Thyroid gland (tissue), 4 donors: ENCODE measurements at regions not wholly inside any gene's neighbourhood (a gene's known extent, or its start where the extent isn't known, plus 50 kb on each side); places are given as distances from the start of the nearest gene placed in this dataset.

ENCODE experiments used
- DNase-seq, 2 donors: peaks; one replicate each; pipeline ENCODE4 v3.0.0-alpha.2; 2019
- H3K27ac ChIP-seq, 3 donors: fragments of 200-600 bp; sonication (generic); 1 replicate in 2 of 3; 2 replicates in 1 of 3; pipeline ENCODE4 v1.5.1; 2016 to 2019; ENCODE audit warnings: mild to moderate bottlenecking in 1 of 3, moderate library complexity in 1 of 3
- H3K27me3 ChIP-seq: fragments of 200-600 bp; sonication (generic); one replicate; pipeline ENCODE4 v1.5.1; 2019
- H3K36me3 ChIP-seq, 2 donors: fragments of 200-600 bp; sonication (generic); one replicate each; pipeline ENCODE4 v1.5.1; 2016 to 2019
- H3K4me1 ChIP-seq, 2 donors: fragments of 200-600 bp; sonication (generic); one replicate each; pipeline ENCODE4 v1.5.1; 2017 to 2019
- H3K4me3 ChIP-seq, 3 donors: fragments of 200-600 bp; sonication (generic); replicated peaks in 1 of 3; 1 replicate in 2 of 3; 2 replicates in 1 of 3; pipeline ENCODE4 v1.5.1; 2016; ENCODE audit warnings: mild to moderate bottlenecking in 1 of 3
- H3K9me3 ChIP-seq: fragments of 200-600 bp; sonication (generic); one replicate; pipeline ENCODE4 v1.5.1; 2017
- CTCF ChIP-seq, 6 experiments: fragments of 200-600 bp in 3 of 6; fragments of 450-650 bp in 3 of 6; sonication (generic) in 3 of 6; IDR thresholded peaks; one replicate each; pipeline ENCODE4 v1.5.1; 2016 to 2019; ENCODE audit warnings: antibody characterized with exemption in 6 of 6, mild to moderate bottlenecking in 2 of 6, inconsistent platforms in 1 of 6, moderate library complexity in 1 of 6
- POLR2A ChIP-seq, 2 donors: fragments of 450-650 bp; IDR thresholded peaks; one replicate each; pipeline ENCODE4 v1.6.1; 2017; ENCODE audit warnings: antibody characterized with exemption in 2 of 2, mild to moderate bottlenecking in 2 of 2, moderate library complexity in 1 of 2
- WGBS, 2 donors: methylation state at CpG; one replicate each; pipeline ENCODE4 v1.1.5; 2017; 5-methylcytosine and 5-hydroxymethylcytosine counted together
- intact Hi-C: fragments of 100-400 bp; cut with DNase I; formaldehyde crosslinking; loops from one replicate; pipeline ENCODE4 v1.15.1; 2023

- TF ChIP-seq CTCF (IDR thresholded peaks at IDR 0.05) (no peak), POLR2A (IDR thresholded peaks at IDR 0.05) (no peak)
- WGBS, 2 donors = 69 to 78% methylated on average over 10 of the region's 10 CpGs
- Histone ChIP-seq H3K9me3 (no peaks in the 10 kb centered on the region), H3K36me3 (no peaks in the 10 kb centered on the region), H3K4me3 (no peak overlapping the region), H3K27ac (no peak overlapping the region), H3K4me1 (peaks cover 0 to under 1% of the 10 kb centered on the region in 2 donors), H3K27me3 (peaks cover 3% of the 10 kb centered on the region)
- intact Hi-C loops = no loop called here
- no peak for DNase-seq
Observed at GRCh38 chr14:101082436-101083384, 179.2 kb upstream of the RTL1 start.

- WGBS, 2 donors = 76 to 80% methylated on average over 13 to 18 of the region's 18 CpGs
- intact Hi-C loops = no loop called here
- DNase-seq = no peak
Observed at GRCh38 chr14:101083564-101084435, 180.3 kb upstream of the RTL1 start.

GRCh38 chr14:101084436-101084826, 180.9 kb upstream of the RTL1 start:
- 92 to 93% methylated on average over 6 of the region's 6 CpGs for WGBS, 2 donors
- Histone ChIP-seq H3K27ac (no peak overlapping the region), H3K27me3 (no peaks in the 10 kb centered on the region), H3K9me3 (no peaks in the 10 kb centered on the region), H3K4me1 (no peaks in the 10 kb centered on the region), H3K4me3 (no peak overlapping the region), H3K36me3 (no peaks in the 10 kb centered on the region)
- no peak for DNase-seq
- intact Hi-C loops = no loop called here
- no peak for TF ChIP-seq CTCF (IDR thresholded peaks at IDR 0.05)
- no peak for TF ChIP-seq POLR2A (IDR thresholded peaks at IDR 0.05)

More at GRCh38 chr14:101083564-101084435, 180.3 kb upstream of the RTL1 start:
- Histone ChIP-seq H3K27ac (no peak overlapping the region), H3K4me3 (no peak overlapping the region), H3K36me3 (no peaks in the 10 kb centered on the region), H3K9me3 (no peaks in the 10 kb centered on the region), H3K4me1 (no peaks in the 10 kb centered on the region), H3K27me3 (no peaks in the 10 kb centered on the region)
- no peak for TF ChIP-seq CTCF (IDR thresholded peaks at IDR 0.05)
- TF ChIP-seq POLR2A (IDR thresholded peaks at IDR 0.05) = no peak

GRCh38 chr14:101086926-101087325, 183.4 kb upstream of the RTL1 start:
- DNase-seq = no peak
- Histone ChIP-seq H3K27ac (no peak overlapping the region), H3K4me3 (no peak overlapping the region), H3K36me3 (no peaks in the 10 kb centered on the region), H3K4me1 (no peaks in the 10 kb centered on the region), H3K9me3 (no peaks in the 10 kb centered on the region), H3K27me3 (no peaks in the 10 kb centered on the region)
- no peak for TF ChIP-seq CTCF (IDR thresholded peaks at IDR 0.05)
- no peak for TF ChIP-seq POLR2A (IDR thresholded peaks at IDR 0.05)
- WGBS, 2 donors = 80 to 94% methylated on average over 3 of the region's 3 CpGs
- intact Hi-C loops = no loop called here
